Putamen (tissue), 1 donor: ENCODE measurements at regions not wholly inside any gene's neighbourhood (a gene's known extent, or its start where the extent isn't known, plus 50 kb on each side); places are given as distances from the start of the nearest gene placed in this dataset.
"Not testable (repeated sequence)": the region's sequence is repeated elsewhere in the genome, so short reads cannot be mapped to it uniquely, and the experiment has no call there.

Experiments used
- DNase-seq: peaks from one replicate; pipeline ENCODE4 v3.0.0-alpha.2; 2016; ENCODE audit warnings: low spot score

DNA sequence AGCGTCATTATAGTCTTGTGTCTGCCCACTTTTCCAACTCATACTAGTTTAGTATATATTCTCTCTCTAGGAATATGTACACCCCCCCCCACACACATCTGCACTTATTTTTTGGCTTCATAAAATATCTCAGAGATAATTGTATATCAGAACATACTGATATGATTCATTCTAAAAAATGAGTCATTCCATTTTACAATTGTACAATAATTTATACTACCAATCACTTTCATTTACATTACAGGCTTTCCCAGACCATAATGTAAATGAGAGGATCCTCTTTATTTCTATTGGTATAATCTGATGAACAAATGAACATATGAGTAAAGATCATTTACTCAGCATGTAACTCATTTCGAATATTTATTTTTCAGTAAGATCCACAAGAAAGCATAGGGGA lies 1842.9 kb upstream of the C9orf72 start:
- no peak for DNase-seq

DNA sequence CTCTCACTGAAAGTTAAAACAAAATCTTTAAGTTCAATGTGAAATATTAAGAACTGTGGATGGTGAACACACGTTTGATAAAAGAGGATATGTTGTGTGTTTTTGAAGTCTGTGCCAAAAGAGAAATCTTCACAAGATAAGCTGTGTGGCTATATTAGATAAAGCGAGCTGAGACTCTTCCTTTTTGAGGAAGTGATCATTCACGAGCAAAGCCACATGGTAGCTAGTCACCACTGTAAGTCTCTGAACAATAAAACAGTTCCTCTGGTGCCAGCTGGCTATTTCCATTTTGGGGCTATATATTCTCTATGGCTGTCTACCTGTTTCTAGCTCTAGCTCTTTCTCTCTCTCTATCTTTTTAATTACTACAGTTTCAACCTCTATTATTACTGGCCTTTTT lies 1849.2 kb upstream of the C9orf72 start:
- no peak for DNase-seq

DNA sequence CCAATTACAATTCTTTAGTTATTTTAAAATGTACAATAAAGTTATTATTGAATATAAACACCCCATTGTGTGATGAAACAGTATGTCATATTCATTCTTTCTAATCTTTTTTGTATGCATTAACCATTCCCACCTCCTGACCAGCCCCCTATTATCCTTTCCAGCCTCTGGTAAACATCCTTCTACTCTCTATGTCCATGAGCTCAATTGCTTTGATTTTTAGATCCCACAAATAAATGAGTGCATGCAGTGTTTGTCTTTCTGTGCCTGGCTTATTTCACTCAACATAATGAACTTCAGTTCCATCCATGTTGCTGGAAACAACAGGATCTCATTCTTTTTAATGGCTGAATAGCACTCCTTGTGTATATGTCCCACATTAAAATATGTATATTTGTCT lies 1858.9 kb upstream of the C9orf72 start:
- no peak for DNase-seq

DNA sequence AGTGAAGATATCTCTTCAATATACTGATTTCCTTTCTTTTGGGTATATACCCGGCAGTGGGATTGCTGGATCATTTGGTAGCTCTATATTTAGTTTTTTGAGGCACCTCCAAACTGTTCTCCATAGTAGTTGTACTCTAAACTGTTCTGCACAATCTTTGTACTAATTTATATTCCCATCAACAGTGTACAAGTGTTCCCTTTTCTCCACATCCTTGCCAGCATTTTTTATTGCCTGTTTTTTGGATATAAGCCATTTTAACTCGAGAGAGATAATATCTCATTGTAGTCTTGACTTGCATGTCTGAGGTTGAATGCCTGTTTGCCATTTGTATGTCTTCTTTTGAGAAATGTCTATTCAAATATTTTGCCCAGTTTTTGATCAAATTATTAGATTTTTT lies 1859.4 kb upstream of the C9orf72 start:
- DNase-seq = not testable (repeated sequence)

DNA sequence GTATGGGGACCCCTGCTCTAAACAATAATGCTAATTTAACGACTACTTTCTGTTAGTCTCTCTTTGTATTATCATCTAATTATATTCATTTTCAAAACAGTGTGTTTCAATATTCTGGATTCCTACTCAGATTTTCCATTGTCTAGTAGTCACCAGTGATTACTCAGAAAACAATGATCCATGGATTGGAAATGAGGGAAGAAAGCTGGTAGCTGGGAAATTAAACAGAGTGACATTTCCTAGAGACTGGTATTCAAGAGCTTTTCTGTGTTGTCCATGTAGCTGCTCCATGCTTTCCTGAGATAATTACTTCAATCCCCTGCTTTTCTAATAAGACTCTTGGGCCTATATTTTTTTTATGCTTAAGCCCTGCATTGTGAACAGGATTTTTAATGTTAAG lies 1862.1 kb upstream of the C9orf72 start:
- DNase-seq = no peak

DNA sequence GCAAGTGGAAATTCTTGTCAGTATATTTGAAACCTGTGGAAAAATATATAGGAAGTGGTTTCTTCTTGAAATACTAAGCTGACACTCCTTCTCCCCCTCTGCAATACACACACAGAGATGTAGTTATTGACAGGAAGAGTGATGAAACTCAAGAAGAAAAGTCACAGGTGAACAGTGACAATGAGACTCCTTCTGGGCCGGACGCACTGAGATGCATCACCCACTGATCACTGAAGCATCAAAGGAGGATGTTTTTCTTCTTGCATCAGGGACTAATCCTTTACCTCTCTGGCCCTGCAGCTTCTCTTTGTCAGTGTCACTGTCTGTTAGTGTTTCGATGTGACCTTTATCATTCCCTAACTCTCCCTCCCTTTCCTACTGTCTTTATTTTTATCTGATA lies 1864.2 kb upstream of the C9orf72 start:
- no peak for DNase-seq

DNA sequence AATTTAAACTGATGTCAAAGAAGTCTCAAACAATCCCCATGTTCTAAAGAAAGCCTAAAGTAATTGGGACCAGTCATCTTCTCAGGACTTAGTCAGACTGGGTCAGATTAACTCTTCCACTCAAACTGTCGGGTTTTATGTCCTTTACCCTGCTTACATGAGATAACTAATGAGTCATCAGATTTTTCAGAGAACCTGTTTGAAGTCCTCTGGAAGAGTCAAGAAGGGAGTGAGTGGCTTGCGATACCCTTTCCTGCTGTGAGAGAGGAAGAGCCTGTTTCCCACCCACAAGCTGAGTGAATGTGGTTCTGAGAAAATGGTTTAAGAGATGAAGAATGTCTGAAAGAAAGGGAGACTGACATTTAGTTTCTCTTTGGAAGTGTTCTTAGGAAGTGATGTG lies 1866.7 kb upstream of the C9orf72 start:
- DNase-seq = no peak

DNA sequence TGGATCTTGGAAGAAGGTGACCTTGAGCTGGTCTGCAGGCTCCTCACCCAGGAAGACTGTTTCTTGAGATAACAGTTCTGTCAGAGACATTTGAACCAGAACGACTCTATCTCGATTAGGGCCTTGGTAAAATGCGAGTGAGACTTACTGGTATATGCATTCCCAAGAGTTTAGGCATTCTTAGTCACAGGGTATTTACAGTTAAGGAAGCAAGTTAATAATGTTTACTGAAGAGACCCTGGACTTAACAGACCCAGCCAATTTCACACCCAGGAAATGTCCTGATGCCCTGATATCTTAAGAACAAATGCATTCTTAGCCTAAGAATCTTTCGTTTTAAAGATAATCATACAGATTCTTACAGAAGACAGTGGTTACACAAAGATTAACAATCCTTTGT lies 1867.2 kb upstream of the C9orf72 start:
- DNase-seq = no peak

DNA sequence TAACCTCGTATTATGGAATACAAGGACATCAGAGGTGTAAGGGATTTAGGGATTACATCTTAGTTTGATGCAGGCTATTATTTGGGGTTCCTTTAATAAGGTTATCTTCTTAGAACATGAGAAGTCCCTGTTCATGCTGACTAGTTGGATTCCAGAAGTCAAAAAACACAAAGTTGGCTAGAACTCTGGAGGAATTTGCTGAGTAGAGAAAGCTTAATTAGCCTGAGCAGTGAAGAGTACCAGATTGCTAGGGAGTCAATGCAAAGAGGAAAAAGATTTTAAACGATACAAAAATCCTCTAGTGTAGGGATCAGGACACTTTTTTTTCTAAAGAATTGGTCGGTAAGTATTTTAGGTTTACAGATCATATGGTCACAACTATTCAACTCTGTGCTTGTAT lies 1872.5 kb upstream of the C9orf72 start:
- no peak for DNase-seq

DNA sequence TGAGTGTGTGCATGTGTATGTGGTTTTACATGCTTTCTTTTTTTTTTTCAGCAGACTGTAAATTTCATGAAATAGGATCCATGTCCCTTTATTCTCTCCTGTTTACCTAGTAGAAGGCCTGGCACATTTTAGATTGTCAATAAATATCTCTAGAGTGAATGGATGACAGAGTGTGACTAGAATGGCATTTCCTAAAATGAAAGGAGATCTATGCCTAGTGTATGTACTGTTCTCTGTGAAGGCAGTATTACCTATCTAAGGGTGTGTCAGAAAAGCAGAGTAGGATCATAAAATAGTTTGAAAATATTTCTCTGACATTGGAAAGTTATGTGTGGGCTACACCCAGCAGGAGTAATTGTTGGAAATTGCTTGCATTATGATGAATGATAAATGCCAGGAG lies 1876.0 kb upstream of the C9orf72 start:
- no peak for DNase-seq

DNA sequence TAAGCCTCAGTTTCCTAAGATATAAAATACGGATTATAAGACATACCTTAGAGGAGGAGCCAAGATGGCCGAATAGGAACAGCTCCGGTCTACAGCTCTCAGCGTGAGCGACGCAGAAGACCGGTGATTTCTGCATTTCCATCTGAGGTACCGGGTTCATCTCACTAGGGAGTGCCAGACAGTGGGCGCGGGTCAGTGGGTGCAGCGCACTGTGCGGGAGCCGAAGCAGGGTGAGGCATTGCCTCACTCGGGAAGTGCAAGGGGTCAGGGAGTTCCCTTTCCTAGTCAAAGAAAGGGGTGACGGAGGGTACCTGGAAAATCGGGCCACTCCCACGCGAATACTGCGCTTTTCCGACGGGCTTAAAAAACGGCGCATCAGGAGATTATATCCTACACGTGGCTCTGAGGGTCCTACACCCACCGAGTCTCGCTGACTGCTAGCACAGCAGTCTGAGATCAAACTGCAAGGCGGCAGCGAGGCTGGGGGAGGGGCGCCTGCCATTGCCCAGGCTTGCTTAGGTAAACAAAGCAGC lies 1877.1 kb upstream of the C9orf72 start:
- not testable (repeated sequence) for DNase-seq

DNA sequence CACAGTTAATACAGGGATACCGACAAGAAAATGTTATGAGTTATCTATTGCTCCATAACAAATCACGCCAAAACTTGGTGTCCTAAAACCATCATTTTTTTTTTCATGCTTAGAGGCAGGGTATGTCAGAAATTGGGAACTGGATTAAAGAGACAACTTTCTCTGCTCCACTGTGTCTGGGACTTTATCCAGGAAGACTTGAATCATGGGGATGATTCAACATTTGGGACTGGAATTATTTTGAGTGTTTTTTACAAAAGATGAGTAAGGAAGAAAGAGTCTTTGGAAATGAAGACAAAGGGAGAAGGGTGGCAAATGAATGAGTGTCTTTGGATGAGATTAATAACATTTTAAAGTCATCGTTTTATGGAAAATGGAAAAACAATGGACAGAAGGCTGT lies 1883.7 kb upstream of the C9orf72 start:
- DNase-seq = no peak

DNA sequence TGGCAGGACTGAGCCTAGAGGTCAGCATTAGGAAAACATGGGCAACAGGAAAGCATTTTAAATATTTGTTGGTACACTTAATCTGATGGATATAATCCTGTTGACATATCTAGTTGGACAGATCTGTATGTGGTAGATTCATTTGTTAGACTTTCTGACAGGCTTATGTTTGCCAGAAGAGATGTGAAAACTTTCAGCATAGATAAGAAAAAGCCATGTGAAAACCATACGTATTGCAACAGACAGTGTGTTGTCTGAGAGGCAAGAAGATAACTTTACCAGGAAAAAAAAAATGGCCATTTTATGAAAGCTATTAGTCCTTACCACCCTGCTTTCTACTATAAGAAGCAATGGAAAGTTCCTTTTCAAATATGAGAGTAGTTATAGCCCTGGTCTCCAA lies 1902.2 kb upstream of the C9orf72 start:
- DNase-seq = no peak

DNA sequence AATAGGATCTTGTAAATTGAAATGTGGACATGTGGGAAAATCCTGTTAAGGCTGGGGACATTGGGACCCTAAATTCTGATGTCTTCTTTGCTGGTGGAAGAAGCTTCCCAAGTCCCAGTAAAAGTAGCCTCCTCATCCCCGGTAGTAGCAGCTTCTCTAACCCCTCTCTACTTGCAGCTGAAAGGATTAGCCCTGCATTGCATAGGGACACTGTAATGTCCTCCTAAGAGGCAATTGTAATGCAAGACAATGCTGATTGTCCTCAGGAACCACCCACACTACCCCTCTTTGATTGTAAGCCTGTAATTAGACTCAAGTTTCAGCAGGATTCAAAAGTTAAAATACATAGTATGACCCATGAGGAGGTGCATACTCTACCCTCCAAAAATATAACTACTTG lies 1938.4 kb upstream of the C9orf72 start:
- peak; percentile 29 for DNase-seq

DNA sequence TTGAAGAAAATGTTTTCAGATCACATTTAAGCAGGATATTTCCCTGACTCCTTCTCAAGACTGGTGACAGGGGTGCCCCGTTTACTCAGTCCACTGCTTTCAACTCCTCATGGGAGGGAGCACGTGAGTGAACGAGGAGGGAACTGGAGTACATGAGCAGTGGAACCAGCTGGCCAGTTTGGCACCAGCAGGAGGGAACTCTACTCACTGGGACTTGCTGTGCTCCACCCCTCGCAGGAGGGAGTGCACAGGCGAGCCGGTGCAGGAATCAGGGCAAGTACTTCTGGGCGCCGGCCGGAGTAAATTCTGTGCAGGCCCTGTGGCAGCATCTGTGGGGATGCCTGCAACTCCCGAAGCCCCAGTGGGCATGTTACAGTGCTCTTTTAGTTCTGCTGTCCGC lies 1941.1 kb upstream of the C9orf72 start:
- DNase-seq = peak; percentile 71

DNA sequence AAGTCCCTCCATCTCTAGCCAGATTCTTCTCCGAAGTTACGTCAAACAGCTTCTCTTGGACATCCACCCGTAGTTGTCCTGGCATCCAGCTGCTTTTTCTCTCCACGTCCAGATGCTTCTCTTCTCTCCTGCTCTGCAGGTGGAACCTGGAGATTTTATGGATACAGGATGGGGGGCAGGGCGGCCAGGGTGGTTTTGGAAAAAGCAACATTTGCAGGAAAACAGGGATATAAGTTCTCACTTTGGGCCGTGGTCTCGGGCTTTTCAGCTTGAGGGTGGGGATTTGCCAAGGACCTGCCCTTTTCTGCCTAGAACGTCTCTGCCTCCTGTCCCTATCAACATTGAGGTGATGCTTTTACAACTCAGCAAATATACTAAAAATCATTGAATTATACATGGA lies 1941.6 kb upstream of the C9orf72 start:
- no peak for DNase-seq

DNA sequence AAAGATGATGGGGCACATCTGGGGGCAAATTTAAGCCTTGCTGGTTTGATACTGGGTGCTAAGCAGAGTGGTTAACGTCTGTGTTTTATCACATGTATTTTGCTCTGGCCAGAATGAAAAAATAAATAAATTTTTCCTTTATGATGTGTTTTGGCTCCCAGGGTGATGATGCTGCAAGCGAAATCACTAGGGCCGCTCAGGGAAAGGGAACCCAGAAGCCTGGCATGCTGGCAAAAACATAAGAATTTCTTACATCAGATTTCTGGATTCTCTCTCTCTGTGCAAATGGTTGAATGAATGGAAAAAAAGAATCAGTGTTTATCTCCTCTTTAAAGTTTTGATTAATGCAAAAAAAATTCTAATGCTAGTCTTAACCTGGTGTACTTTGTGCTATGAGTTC lies 1975.2 kb upstream of the C9orf72 start:
- DNase-seq = no peak

DNA sequence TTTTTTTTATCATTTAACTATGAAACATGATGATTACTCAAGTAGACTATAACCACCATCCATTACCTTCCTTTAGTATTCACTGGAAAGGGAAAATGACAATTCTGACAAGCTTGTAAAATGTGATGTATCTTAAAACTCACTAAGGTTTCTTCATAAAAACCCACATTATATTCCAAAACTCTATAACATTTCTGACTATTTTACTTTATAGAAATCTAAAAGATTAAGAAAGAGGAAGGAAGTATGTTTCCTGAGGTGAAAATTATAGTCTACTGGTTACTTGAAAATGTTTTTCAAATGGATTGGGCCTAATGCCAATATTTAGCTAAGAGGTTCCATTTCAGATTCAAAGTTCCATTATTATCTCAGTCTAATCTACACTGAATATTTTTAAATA lies 1982.2 kb upstream of the C9orf72 start:
- no peak for DNase-seq

DNA sequence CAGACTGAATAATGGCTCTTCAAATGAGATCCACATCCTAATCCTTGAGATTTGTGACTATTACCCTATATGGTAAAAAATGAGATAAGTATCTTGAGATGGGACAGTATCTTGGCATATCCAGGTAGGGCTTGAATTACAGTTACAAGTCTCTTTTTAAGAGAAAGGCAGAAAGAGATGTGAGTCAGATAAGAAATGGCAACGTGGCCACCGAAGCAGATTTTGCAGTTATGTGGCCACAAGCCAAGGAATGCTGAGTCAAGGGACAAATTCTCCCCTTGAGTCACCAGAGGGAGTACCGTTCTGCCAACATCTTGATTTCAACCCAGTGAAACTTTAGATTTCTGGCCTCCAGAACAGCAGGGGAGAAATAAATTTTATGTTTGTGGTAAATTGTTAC lies 1983.0 kb upstream of the C9orf72 start:
- no peak for DNase-seq

DNA sequence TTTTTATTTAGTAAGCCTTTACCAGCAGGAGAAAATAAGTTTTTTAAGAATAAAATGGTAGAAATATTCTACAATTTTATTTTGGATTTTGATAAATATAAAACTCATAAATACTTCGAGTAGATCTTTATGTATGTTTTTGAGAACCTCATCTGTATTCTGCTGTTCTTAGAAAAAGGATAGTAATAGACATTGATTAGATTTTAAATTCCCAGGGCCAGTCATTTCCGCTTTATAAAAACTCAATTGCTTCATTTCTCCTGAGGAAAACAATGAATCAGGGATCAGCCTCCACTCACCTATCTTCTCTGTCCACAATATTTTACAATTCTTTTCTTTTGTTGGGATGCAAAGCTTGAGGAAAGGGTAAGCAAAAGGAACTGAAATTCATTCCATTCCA lies 1983.5 kb upstream of the C9orf72 start:
- no peak for DNase-seq

DNA sequence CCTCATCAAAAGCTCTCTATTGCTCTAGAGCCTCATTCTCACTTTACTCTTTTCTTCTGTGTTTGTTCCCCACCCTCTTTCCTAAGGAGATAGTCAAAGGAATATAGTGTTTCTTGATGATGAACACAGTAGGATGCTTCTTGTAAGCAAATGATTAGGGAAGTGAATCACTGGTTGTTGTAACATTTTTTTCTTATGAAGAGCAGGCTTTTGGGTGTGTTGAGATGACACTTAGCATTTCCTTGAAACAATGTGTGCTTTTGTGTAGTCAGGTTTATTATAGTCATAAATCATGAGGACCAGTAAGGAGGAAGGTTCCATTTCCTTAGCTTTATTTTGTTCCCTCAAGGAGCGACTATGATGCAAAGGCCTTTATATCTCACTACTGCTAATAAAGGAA lies 1991.3 kb upstream of the C9orf72 start:
- no peak for DNase-seq

DNA sequence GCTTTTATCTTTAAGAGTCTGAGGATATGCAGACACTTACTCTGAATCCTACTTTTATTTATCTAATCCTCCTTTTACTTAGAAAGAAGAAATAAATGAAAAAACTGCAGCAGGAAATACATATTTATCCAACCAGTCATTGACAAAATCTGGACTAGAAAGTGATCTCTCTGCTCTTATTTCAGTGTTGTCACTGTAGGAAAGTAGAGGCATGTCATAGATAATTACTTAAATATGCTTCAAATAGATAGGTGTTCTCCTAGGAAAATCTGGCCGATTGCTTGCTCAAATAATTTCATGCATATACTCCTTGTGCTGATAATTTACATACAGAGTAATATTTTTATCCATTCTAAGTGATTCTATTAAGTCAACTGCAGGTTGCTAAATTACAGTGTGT lies 2001.9 kb upstream of the C9orf72 start:
- no peak for DNase-seq

DNA sequence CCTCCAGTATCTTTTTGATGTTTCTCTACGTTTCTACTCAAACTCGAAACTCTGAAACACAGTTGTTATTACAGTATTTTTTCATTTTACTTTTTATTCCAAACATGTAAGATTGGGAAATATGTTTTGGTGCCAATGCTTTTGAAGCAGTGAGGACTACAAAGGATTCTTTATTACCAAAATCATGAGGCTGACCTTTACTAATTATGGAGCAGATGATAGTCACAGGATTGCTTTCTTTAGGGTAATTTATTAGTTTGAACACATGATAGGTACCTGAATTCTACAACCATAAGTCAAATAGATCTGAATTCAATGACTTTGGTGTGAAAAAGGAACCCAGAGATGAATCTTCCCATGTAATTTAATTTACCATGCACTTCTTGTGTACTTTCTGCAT lies 2015.1 kb upstream of the C9orf72 start:
- DNase-seq = no peak

DNA sequence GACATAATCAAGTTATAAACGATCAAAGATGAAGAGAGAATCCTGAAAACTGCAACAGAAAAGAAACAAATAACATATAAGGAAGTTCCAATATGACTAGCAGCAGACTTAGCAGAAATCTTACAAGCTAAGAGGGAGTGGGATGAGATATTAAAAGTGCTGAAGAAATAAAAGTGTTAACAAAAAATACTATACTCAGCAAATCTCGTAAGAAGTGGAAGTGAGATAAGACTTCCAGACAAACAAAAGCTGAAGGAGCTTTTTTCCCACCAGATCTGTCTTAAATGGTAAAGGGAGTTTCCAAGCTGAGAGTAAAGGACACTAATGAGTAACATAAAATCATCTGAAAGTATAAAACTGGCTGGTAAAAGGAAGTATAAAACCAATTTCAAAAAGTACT lies 2036.0 kb upstream of the C9orf72 start:
- no peak for DNase-seq

DNA sequence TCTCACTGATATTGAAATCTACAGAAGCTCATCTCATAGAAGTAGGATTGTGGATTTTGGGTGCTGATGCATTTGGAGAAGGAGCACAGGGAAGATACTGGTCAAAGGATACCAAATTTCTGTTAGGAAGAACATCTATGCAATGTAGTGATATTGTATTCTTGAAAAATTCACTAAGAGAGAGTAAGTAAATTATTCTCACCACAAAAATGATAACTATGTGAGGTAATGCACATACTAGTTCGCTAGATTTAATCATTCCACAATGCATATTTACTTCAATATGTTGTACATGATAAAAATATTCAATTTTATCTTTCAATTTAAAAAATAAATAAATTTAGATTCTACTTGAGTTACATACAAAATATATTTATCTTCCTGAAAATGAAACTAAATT lies 2040.5 kb upstream of the C9orf72 start:
- DNase-seq = no peak
